ENCODE measurements at regions not wholly inside any gene's neighbourhood (a gene's known extent, or its start where the extent isn't known, plus 50 kb on each side); places are given as distances from the start of the nearest gene placed in this dataset.
"Not testable (repeated sequence)": the region's sequence is repeated elsewhere in the genome, so short reads cannot be mapped to it uniquely, and the experiment has no call there.

- DNase-seq (ENCODE audit: low spot score) = no peak
Observed at GRCh38 chr13:79187917-79188690, 218.0 kb downstream of the RBM26 start.

GRCh38 chr13:79185580-79185979 lies 220.5 kb downstream of the RBM26 start:
- DNase-seq (ENCODE audit: low spot score) = no peak

GRCh38 chr13:79183231-79183630 lies 222.8 kb downstream of the RBM26 start:
- DNase-seq (ENCODE audit: low spot score) = no peak

GRCh38 chr13:79173691-79174090 lies 232.4 kb downstream of the RBM26 start:
- not testable (repeated sequence) for DNase-seq (ENCODE audit: low spot score)

- not testable (repeated sequence) for DNase-seq (ENCODE audit: low spot score)
Observed at GRCh38 chr13:79172924-79173323, 233.1 kb downstream of the RBM26 start.

- DNase-seq (ENCODE audit: low spot score) = no peak
Observed at GRCh38 chr13:79171141-79172061, 234.7 kb downstream of the RBM26 start.

GRCh38 chr13:79160818-79161217 lies 245.2 kb downstream of the RBM26 start:
- no peak for DNase-seq (ENCODE audit: low spot score)

- DNase-seq (ENCODE audit: low spot score) = no peak
Observed at GRCh38 chr13:79155883-79156282, 250.2 kb downstream of the RBM26 start.

- no peak for DNase-seq (ENCODE audit: low spot score)
Observed at GRCh38 chr13:79149210-79149609, 256.8 kb downstream of the RBM26 start.

DNA sequence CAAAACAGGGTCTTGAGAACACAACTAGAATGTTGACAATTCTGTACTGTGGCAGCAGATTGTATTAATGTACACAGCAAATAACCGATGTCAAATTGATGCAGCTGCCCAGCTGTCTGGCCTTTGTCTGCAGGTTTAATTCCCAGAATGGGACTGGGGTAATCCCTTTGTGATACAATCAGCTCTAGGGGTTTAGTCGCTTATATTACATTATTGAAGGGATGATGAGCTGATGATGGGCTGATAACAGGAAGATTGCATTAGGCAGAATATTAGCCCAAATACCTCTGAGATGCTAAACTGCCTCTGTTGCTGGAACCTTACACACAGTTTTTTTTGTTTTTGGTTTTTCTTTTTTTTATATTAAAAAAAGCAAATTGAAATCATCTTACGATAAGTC lies 265.0 kb downstream of the RBM26 start:
- no peak for DNase-seq (ENCODE audit: low spot score)

GRCh38 chr13:79128158-79128557 lies 277.9 kb downstream of the RBM26 start:
- no peak for DNase-seq (ENCODE audit: low spot score)

- no peak for DNase-seq (ENCODE audit: low spot score)
Observed at GRCh38 chr13:79126706-79127105, 279.3 kb downstream of the RBM26 start.

- DNase-seq (ENCODE audit: low spot score) = no peak
Observed at GRCh38 chr13:79124183-79124582, 281.9 kb downstream of the RBM26 start.

DNA sequence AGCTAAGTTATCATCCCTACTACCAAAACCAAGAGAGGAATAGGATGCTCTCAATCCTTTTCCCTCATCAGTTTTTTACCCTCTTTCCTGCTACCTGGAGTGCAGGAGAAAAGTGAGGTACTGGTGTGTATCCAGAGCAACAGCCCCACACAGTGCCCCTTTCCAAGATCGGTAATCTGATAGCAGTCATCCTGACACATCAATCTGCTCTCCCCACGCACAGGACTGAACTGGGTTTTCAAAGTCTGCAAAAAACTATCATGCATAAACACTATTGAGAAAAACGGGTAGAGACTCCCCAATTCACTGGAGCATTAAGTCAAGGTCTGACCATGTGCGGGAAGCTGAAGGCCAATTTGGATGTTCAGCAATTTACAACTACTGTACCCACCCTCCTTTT lies 284.8 kb downstream of the RBM26 start:
- DNase-seq (ENCODE audit: low spot score) = no peak

- DNase-seq (ENCODE audit: low spot score) = no peak
Observed at GRCh38 chr13:79119578-79120107, 286.4 kb downstream of the RBM26 start.

GRCh38 chr13:79112016-79112415 lies 294.0 kb downstream of the RBM26 start:
- no peak for DNase-seq (ENCODE audit: low spot score)

DNA sequence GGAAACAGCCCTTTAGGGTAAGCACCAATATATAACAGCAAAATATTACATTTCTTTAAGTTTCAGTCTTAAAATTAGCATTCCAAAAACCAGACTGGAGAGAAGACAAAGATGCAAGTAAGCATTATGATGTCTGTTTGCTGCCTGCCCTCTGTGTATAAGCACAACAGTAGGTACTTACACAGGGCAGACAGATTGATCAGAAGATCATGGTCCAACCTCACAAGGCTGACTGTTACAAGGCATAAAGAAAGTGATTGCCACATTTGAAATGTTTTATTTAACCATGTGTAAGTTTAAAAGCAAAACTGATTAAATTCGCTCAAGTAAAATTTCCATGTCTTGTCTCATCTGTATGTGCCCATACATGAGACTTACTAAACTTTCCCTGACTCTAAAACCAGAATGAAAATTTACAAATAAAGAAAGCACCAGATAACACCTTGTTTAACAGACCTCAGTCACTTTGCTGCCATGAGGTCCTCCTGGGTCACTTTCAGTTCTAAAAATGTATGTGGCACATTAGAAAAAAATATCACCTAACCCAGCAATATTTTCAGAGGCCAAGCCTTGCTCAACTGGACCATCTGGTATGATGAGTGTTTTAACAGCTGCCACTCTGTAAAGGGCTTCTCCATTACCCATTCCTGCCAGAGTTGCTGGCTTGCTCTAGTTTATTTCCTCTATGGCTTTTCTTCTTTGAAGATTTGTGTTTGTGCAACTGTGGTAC lies 297.0 kb downstream of the RBM26 start:
- no peak for DNase-seq (ENCODE audit: low spot score)

GRCh38 chr13:79098596-79098995 lies 307.5 kb downstream of the RBM26 start:
- no peak for DNase-seq (ENCODE audit: low spot score)

- no peak for DNase-seq (ENCODE audit: low spot score)
Observed at GRCh38 chr13:79097201-79097600, 308.9 kb downstream of the RBM26 start.

GRCh38 chr13:79096099-79096498 lies 310.0 kb downstream of the RBM26 start:
- no peak for DNase-seq (ENCODE audit: low spot score)

- no peak for DNase-seq (ENCODE audit: low spot score)
Observed at GRCh38 chr13:79090552-79091124, 315.4 kb downstream of the RBM26 start.
